Endodermal cell (in vitro differentiated cells): ENCODE measurements at regions not wholly inside any gene's neighbourhood (a gene's known extent, or its start where the extent isn't known, plus 50 kb on each side); places are given as distances from the start of the nearest gene placed in this dataset.

Experiments used
- DNase-seq: peaks from one replicate; pipeline ENCODE4 v3.0.0-alpha.2; 2017
- H3K27ac ChIP-seq: 2 replicates; pipeline ENCODE4 v1.5.1; 2013; ENCODE audit warnings: mild to moderate bottlenecking, low read depth, low read length, moderate library complexity
- H3K27me3 ChIP-seq: 2 replicates; pipeline ENCODE4 v1.6.1; 2013; ENCODE audit warnings: mild to moderate bottlenecking, low read length, moderate library complexity; ENCODE audit not compliant: insufficient read depth, control insufficient read depth, poor library complexity, severe bottlenecking
- H3K36me3 ChIP-seq: 2 replicates; pipeline ENCODE4 v1.7.0; 2013; ENCODE audit warnings: mild to moderate bottlenecking, low read length, moderate library complexity; ENCODE audit not compliant: control insufficient read depth, insufficient read depth
- H3K4me1 ChIP-seq: one replicate; pipeline ENCODE4 v1.7.0; 2013; ENCODE audit warnings: low read length; ENCODE audit not compliant: control insufficient read depth, insufficient read depth
- H3K4me3 ChIP-seq: 2 replicates; pipeline ENCODE4 v1.5.1; 2013; ENCODE audit warnings: mild to moderate bottlenecking, low read length, moderate library complexity
- H3K9ac ChIP-seq: 2 replicates; pipeline ENCODE4 v1.6.1; 2013; ENCODE audit warnings: mild to moderate bottlenecking, low read length, moderate library complexity; ENCODE audit not compliant: poor library complexity, severe bottlenecking; ENCODE audit errors: extremely low read depth
- H3K9me3 ChIP-seq: 2 replicates; pipeline ENCODE4 v1.6.1; 2013; ENCODE audit warnings: mild to moderate bottlenecking, low read length, moderate library complexity; ENCODE audit not compliant: control insufficient read depth
- H3K27ac Mint-ChIP-seq: 2 replicates; pipeline ENCODE4 v1.8.0; 2020; ENCODE audit warnings: mixed read lengths
- H3K27me3 Mint-ChIP-seq: 2 replicates; pipeline ENCODE4 v1.8.0; 2021; ENCODE audit warnings: mild to moderate bottlenecking, mixed read lengths; ENCODE audit not compliant: insufficient read depth
- H3K36me3 Mint-ChIP-seq: 2 replicates; pipeline ENCODE4 v1.8.0; 2020; ENCODE audit warnings: low read depth, mixed read lengths
- H3K4me1 Mint-ChIP-seq: 2 replicates; pipeline ENCODE4 v1.8.0; 2020; ENCODE audit warnings: mixed read lengths
- H3K4me3 Mint-ChIP-seq: 2 replicates; pipeline ENCODE4 v1.8.0; 2020; ENCODE audit warnings: mild to moderate bottlenecking, moderate library complexity, mixed read lengths
- H3K9me3 Mint-ChIP-seq: 2 replicates; pipeline ENCODE4 v1.8.0; 2020; ENCODE audit warnings: mild to moderate bottlenecking, mixed read lengths
- WGBS, 2 experiments: methylation state at CpG; one replicate each; pipeline versions ENCODE4 v1.1.5 to v1.1.7; 2013; ENCODE audit warnings: missing lambda C conversion rate in 2 of 2, mixed read lengths in 1 of 2; ENCODE audit not compliant: insufficient coverage in 1 of 2, insufficient read length in 1 of 2; 5-methylcytosine and 5-hydroxymethylcytosine counted together
- TF ChIP-seq, protein P1 (sequence below): fragments of 200-600 bp; sonication (generic); conservative IDR thresholded peaks from 2 replicates; pipeline ENCODE4 v1.5.0; 2021; ENCODE audit warnings: antibody characterized with exemption, mild to moderate bottlenecking

- Histone ChIP-seq H3K9ac (no peak overlapping the region), H3K27ac (no peak overlapping the region), H3K4me3 (no peak overlapping the region), H3K27me3 (no peaks in the 10 kb centered on the region), H3K36me3 (no peaks in the 10 kb centered on the region), H3K9me3 (no peaks in the 10 kb centered on the region), H3K4me1 (no peaks in the 10 kb centered on the region)
- Mint-ChIP-seq H3K27me3 (peaks cover 1% of the 10 kb centered on the region), H3K36me3 (peaks cover 2% of the 10 kb centered on the region), H3K4me1 (peaks cover 2% of the 10 kb centered on the region), H3K4me3 (no peak overlapping the region), H3K27ac (no peak overlapping the region), H3K9me3 (peaks cover 6% of the 10 kb centered on the region)
- no peak for DNase-seq
- WGBS, 2 experiments = 96 to 100% methylated on average over 2 to 3 of the region's 3 CpGs
- TF ChIP-seq, protein P1, sequence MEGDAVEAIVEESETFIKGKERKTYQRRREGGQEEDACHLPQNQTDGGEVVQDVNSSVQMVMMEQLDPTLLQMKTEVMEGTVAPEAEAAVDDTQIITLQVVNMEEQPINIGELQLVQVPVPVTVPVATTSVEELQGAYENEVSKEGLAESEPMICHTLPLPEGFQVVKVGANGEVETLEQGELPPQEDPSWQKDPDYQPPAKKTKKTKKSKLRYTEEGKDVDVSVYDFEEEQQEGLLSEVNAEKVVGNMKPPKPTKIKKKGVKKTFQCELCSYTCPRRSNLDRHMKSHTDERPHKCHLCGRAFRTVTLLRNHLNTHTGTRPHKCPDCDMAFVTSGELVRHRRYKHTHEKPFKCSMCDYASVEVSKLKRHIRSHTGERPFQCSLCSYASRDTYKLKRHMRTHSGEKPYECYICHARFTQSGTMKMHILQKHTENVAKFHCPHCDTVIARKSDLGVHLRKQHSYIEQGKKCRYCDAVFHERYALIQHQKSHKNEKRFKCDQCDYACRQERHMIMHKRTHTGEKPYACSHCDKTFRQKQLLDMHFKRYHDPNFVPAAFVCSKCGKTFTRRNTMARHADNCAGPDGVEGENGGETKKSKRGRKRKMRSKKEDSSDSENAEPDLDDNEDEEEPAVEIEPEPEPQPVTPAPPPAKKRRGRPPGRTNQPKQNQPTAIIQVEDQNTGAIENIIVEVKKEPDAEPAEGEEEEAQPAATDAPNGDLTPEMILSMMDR = no peak
Observed at GRCh38 chr10:129278686-129279085, 188.4 kb upstream of the MGMT start.

GRCh38 chr10:129279446-129280154 lies 187.4 kb upstream of the MGMT start:
- Histone ChIP-seq H3K9ac (no peak overlapping the region), H3K4me1 (no peaks in the 10 kb centered on the region), H3K27me3 (no peaks in the 10 kb centered on the region), H3K4me3 (no peak overlapping the region), H3K9me3 (no peaks in the 10 kb centered on the region), H3K36me3 (no peaks in the 10 kb centered on the region), H3K27ac (no peak overlapping the region)
- peaks cover 1% of the 10 kb centered on the region for H3K27me3 Mint-ChIP-seq
- TF ChIP-seq, protein P1 = no peak
- DNase-seq = no peak
- H3K27ac Mint-ChIP-seq = no peak overlapping the region
- peaks cover 2% of the 10 kb centered on the region for H3K36me3 Mint-ChIP-seq
- peaks cover 2% of the 10 kb centered on the region for H3K4me1 Mint-ChIP-seq
- H3K9me3 Mint-ChIP-seq = peaks cover 6% of the 10 kb centered on the region
- 95 to 100% methylated on average over 2 to 10 of the region's 11 CpGs for WGBS, 2 experiments
- no peak overlapping the region for H3K4me3 Mint-ChIP-seq

GRCh38 chr10:129280155-129280502 lies 186.9 kb upstream of the MGMT start:
- Mint-ChIP-seq H3K36me3 (peaks cover 2% of the 10 kb centered on the region), H3K4me1 (no peaks in the 10 kb centered on the region), H3K4me3 (no peak overlapping the region), H3K27me3 (peaks cover 1% of the 10 kb centered on the region), H3K9me3 (peaks cover 6% of the 10 kb centered on the region), H3K27ac (no peak overlapping the region)
- Histone ChIP-seq H3K9ac (no peak overlapping the region), H3K36me3 (no peaks in the 10 kb centered on the region), H3K27me3 (no peaks in the 10 kb centered on the region), H3K4me3 (no peak overlapping the region), H3K27ac (no peak overlapping the region), H3K9me3 (no peaks in the 10 kb centered on the region), H3K4me1 (no peaks in the 10 kb centered on the region)
- WGBS, 2 experiments = no CpG with 5 or more reads among the region's 1 CpG
- TF ChIP-seq, protein P1 = no peak
- no peak for DNase-seq
